Cardiac muscle cell (in vitro differentiated cells and primary cell): ENCODE measurements at regions not wholly inside any gene's neighbourhood (a gene's known extent, or its start where the extent isn't known, plus 50 kb on each side); places are given as distances from the start of the nearest gene placed in this dataset.

Experiments
- DNase-seq, 2 donors: peaks; one replicate each; pipeline versions ENCODE4 v3.0.0 to v3.0.0-alpha.2; 2010 to 2017; ENCODE audit warnings: low read depth in 1 of 2, low spot score in 1 of 2
- H3K27ac ChIP-seq: fragments of 200-600 bp; sonication (generic); 2 replicates; pipeline ENCODE4 v1.5.1; 2016
- H3K27me3 ChIP-seq: fragments of 200-600 bp; sonication (generic); 2 replicates; pipeline ENCODE4 v1.6.0; 2016; ENCODE audit warnings: control low read depth
- H3K36me3 ChIP-seq: fragments of 200-600 bp; sonication (generic); 2 replicates; pipeline ENCODE4 v1.5.1; 2016; ENCODE audit warnings: control low read depth
- H3K4me1 ChIP-seq: fragments of 200-600 bp; sonication (generic); 2 replicates; pipeline ENCODE4 v1.8.1; 2017; ENCODE audit warnings: low read depth, mild to moderate bottlenecking, mixed run types
- H3K4me3 ChIP-seq: fragments of 200-600 bp; sonication (generic); 2 replicates; pipeline ENCODE4 v1.5.1; 2016; ENCODE audit warnings: mild to moderate bottlenecking
- H3K9me3 ChIP-seq: fragments of 200-600 bp; sonication (generic); 2 replicates; pipeline ENCODE4 v1.5.1; 2017; ENCODE audit warnings: low read depth, mild to moderate bottlenecking, control low read depth
- CTCF ChIP-seq: IDR thresholded peaks from 2 replicates; pipeline ENCODE4 v1.5.1; 2012; ENCODE audit warnings: low read depth, mild to moderate bottlenecking, low read length

GRCh38 chr1:117753232-117753631, 147.4 kb downstream of the TENT5C start:
- no peaks in the 10 kb centered on the region for H3K27me3 ChIP-seq
- no peak overlapping the region for H3K4me3 ChIP-seq
- no peak overlapping the region for H3K27ac ChIP-seq
- no peak for TF ChIP-seq CTCF
- H3K4me1 ChIP-seq, result no peaks in the 10 kb centered on the region
- no peaks in the 10 kb centered on the region for H3K9me3 ChIP-seq
- no peak for DNase-seq
- H3K36me3 ChIP-seq, result no peaks in the 10 kb centered on the region

- DNase-seq, result peak in 1 of 2 donors; percentile 77
- no peaks in the 10 kb centered on the region for H3K36me3 ChIP-seq
- H3K4me3 ChIP-seq, result no peak overlapping the region
- H3K4me1 ChIP-seq, result no peaks in the 10 kb centered on the region
- no peaks in the 10 kb centered on the region for H3K9me3 ChIP-seq
- no peak for TF ChIP-seq CTCF
- no peaks in the 10 kb centered on the region for H3K27me3 ChIP-seq
- no peak overlapping the region for H3K27ac ChIP-seq
Observed at GRCh38 chr1:117753652-117754051, 147.8 kb downstream of the TENT5C start.

- no peak overlapping the region for H3K4me3 ChIP-seq
- TF ChIP-seq CTCF, result peak; percentile 73
- H3K9me3 ChIP-seq, result no peaks in the 10 kb centered on the region
- no peaks in the 10 kb centered on the region for H3K27me3 ChIP-seq
- no peaks in the 10 kb centered on the region for H3K4me1 ChIP-seq
- DNase-seq, result peak; percentile 78 to 84
- no peaks in the 10 kb centered on the region for H3K36me3 ChIP-seq
- no peak overlapping the region for H3K27ac ChIP-seq
Observed at GRCh38 chr1:117754061-117754969, 148.5 kb downstream of the TENT5C start.

GRCh38 chr1:117757668-117758067, 151.8 kb downstream of the TENT5C start:
- Histone ChIP-seq H3K27ac (no peak overlapping the region), H3K9me3 (no peaks in the 10 kb centered on the region), H3K27me3 (no peaks in the 10 kb centered on the region), H3K4me1 (no peaks in the 10 kb centered on the region), H3K4me3 (no peak overlapping the region), H3K36me3 (no peaks in the 10 kb centered on the region)
- peak in 1 of 2 donors; percentile 26 for DNase-seq
- TF ChIP-seq CTCF, result no peak

- Histone ChIP-seq H3K9me3 (no peaks in the 10 kb centered on the region), H3K36me3 (no peaks in the 10 kb centered on the region), H3K27ac (no peak overlapping the region), H3K4me3 (no peak overlapping the region), H3K27me3 (no peaks in the 10 kb centered on the region), H3K4me1 (no peaks in the 10 kb centered on the region)
- peak; percentile 88 to 91 for DNase-seq
- TF ChIP-seq CTCF, result peak; percentile 88
Observed at GRCh38 chr1:117758444-117759316, 152.8 kb downstream of the TENT5C start.
